Gastrocnemius medialis (tissue), 4 donors: ENCODE measurements at regions not wholly inside any gene's neighbourhood (a gene's known extent, or its start where the extent isn't known, plus 50 kb on each side); places are given as distances from the start of the nearest gene placed in this dataset.

Experiments
- POLR2A ChIP-seq, 2 donors: fragments of 450-650 bp; IDR thresholded peaks; one replicate each; pipeline ENCODE4 v1.6.1; 2017; ENCODE audit warnings: antibody characterized with exemption in 2 of 2, mild to moderate bottlenecking in 2 of 2, moderate library complexity in 2 of 2
- TF ChIP-seq, protein P1 (sequence below), 5 experiments: fragments of 450-650 bp in 3 of 5; fragments of 200-600 bp in 2 of 5; sonication (generic) in 2 of 5; IDR thresholded peaks in 4 of 5; conservative IDR thresholded peaks in 1 of 5; 1 replicate in 4 of 5; 2 replicates in 1 of 5; pipeline ENCODE4 v1.5.1; 2016 to 2019; ENCODE audit warnings: antibody characterized with exemption in 5 of 5, mild to moderate bottlenecking in 3 of 5, moderate library complexity in 3 of 5

GRCh38 chr2:33730193-33730592, 131.1 kb upstream of the FAM98A start:
- no peak for TF ChIP-seq POLR2A (IDR thresholded peaks at IDR 0.05)
- TF ChIP-seq, protein P1, sequence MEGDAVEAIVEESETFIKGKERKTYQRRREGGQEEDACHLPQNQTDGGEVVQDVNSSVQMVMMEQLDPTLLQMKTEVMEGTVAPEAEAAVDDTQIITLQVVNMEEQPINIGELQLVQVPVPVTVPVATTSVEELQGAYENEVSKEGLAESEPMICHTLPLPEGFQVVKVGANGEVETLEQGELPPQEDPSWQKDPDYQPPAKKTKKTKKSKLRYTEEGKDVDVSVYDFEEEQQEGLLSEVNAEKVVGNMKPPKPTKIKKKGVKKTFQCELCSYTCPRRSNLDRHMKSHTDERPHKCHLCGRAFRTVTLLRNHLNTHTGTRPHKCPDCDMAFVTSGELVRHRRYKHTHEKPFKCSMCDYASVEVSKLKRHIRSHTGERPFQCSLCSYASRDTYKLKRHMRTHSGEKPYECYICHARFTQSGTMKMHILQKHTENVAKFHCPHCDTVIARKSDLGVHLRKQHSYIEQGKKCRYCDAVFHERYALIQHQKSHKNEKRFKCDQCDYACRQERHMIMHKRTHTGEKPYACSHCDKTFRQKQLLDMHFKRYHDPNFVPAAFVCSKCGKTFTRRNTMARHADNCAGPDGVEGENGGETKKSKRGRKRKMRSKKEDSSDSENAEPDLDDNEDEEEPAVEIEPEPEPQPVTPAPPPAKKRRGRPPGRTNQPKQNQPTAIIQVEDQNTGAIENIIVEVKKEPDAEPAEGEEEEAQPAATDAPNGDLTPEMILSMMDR (IDR thresholded peaks at IDR 0.05 in 4 of 5, conservative IDR thresholded peaks at IDR 0.05 in 1 of 5) = no peak
